ENCODE measurements at regions not wholly inside any gene's neighbourhood (a gene's known extent, or its start where the extent isn't known, plus 50 kb on each side); places are given as distances from the start of the nearest gene placed in this dataset.

DNA sequence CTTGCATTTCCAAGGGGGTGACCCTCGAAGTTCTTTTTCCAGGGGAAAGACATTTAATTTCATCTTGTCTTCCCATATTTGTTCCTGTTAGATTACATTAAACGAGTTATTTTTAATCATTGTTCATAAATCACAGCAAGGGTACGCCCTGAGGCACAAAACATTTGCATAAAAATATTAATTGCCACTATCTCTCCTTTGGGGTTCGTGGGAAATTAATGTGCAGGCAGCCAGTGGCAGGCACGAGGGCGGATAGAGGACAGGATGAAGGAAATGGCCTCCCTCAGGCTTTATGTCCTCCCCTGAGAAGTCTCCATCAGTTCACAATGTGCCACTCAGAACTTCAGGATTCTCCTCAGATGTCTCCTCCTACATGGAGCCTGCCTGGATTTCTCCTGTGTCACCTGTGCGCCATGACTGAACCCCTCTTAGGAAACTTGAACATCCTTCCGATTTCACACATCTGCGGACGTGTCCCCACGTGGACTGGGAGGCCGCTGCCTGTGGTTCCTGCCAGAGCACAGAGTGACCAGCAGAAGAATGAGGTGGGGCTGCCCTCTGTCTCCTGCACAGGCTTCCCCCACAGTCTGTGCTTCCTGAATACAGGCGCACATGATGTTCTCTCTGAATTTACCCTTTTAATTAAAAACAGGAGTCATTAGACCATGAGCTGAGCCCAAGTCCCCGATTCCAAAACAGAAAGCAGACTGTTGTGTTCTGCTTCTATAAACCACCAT is 1085.9 kb downstream of the TBC1D22A start:
- no peaks in the 10 kb centered on the region; the same call in 1 of the 2 replicates for H3K36me3 ChIP-seq (ENCODE audit: insufficient read depth)
- no peaks in the 10 kb centered on the region for H3K4me1 ChIP-seq (ENCODE audit: insufficient read depth)
- H3K4me3 Mint-ChIP-seq = no peak overlapping the region
- H3K36me3 Mint-ChIP-seq (ENCODE audit: low read depth) = no peaks in the 10 kb centered on the region; the same call in 2 of the 3 replicates
- ATAC-seq (no peak), DNase-seq (ENCODE audit: low spot score) (no peak)
- H3K9me3 Mint-ChIP-seq = peaks cover 31% of the 10 kb centered on the region
- TF ChIP-seq, protein P1, sequence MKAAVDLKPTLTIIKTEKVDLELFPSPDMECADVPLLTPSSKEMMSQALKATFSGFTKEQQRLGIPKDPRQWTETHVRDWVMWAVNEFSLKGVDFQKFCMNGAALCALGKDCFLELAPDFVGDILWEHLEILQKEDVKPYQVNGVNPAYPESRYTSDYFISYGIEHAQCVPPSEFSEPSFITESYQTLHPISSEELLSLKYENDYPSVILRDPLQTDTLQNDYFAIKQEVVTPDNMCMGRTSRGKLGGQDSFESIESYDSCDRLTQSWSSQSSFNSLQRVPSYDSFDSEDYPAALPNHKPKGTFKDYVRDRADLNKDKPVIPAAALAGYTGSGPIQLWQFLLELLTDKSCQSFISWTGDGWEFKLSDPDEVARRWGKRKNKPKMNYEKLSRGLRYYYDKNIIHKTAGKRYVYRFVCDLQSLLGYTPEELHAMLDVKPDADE (IDR thresholded peaks at IDR 0.05) = no peak
- TF ChIP-seq STAT1 (IDR thresholded peaks at IDR 0.05; ENCODE audit: unreplicated experiment) = no peak
- TF ChIP-seq, protein P2, sequence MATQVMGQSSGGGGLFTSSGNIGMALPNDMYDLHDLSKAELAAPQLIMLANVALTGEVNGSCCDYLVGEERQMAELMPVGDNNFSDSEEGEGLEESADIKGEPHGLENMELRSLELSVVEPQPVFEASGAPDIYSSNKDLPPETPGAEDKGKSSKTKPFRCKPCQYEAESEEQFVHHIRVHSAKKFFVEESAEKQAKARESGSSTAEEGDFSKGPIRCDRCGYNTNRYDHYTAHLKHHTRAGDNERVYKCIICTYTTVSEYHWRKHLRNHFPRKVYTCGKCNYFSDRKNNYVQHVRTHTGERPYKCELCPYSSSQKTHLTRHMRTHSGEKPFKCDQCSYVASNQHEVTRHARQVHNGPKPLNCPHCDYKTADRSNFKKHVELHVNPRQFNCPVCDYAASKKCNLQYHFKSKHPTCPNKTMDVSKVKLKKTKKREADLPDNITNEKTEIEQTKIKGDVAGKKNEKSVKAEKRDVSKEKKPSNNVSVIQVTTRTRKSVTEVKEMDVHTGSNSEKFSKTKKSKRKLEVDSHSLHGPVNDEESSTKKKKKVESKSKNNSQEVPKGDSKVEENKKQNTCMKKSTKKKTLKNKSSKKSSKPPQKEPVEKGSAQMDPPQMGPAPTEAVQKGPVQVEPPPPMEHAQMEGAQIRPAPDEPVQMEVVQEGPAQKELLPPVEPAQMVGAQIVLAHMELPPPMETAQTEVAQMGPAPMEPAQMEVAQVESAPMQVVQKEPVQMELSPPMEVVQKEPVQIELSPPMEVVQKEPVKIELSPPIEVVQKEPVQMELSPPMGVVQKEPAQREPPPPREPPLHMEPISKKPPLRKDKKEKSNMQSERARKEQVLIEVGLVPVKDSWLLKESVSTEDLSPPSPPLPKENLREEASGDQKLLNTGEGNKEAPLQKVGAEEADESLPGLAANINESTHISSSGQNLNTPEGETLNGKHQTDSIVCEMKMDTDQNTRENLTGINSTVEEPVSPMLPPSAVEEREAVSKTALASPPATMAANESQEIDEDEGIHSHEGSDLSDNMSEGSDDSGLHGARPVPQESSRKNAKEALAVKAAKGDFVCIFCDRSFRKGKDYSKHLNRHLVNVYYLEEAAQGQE (IDR thresholded peaks at IDR 0.05; ENCODE audit: unreplicated experiment) = no peak
- TF ChIP-seq ZNF331 (CRISPR knock-in tag; IDR thresholded peaks at IDR 0.05; ENCODE audit: low read depth) = no peak
- TF ChIP-seq POLR2AphosphoS5 (IDR thresholded peaks at IDR 0.05; ENCODE audit: low read depth) = no peak
- TF ChIP-seq EZH2 (IDR thresholded peaks at IDR 0.05; ENCODE audit: low read depth, unreplicated experiment) = no peak
- TF ChIP-seq, protein P3, sequence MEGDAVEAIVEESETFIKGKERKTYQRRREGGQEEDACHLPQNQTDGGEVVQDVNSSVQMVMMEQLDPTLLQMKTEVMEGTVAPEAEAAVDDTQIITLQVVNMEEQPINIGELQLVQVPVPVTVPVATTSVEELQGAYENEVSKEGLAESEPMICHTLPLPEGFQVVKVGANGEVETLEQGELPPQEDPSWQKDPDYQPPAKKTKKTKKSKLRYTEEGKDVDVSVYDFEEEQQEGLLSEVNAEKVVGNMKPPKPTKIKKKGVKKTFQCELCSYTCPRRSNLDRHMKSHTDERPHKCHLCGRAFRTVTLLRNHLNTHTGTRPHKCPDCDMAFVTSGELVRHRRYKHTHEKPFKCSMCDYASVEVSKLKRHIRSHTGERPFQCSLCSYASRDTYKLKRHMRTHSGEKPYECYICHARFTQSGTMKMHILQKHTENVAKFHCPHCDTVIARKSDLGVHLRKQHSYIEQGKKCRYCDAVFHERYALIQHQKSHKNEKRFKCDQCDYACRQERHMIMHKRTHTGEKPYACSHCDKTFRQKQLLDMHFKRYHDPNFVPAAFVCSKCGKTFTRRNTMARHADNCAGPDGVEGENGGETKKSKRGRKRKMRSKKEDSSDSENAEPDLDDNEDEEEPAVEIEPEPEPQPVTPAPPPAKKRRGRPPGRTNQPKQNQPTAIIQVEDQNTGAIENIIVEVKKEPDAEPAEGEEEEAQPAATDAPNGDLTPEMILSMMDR (conservative IDR thresholded peaks at IDR 0.05; ENCODE audit: low read depth in 2 of 2) = no peak
- no peak for TF ChIP-seq EZH2phosphoT487 (IDR thresholded peaks at IDR 0.05; ENCODE audit: unreplicated experiment)
- no peak for TF ChIP-seq CREB1 (CRISPR knock-in tag; IDR thresholded peaks at IDR 0.05; ENCODE audit: low read depth)
- TF ChIP-seq, protein P4, sequence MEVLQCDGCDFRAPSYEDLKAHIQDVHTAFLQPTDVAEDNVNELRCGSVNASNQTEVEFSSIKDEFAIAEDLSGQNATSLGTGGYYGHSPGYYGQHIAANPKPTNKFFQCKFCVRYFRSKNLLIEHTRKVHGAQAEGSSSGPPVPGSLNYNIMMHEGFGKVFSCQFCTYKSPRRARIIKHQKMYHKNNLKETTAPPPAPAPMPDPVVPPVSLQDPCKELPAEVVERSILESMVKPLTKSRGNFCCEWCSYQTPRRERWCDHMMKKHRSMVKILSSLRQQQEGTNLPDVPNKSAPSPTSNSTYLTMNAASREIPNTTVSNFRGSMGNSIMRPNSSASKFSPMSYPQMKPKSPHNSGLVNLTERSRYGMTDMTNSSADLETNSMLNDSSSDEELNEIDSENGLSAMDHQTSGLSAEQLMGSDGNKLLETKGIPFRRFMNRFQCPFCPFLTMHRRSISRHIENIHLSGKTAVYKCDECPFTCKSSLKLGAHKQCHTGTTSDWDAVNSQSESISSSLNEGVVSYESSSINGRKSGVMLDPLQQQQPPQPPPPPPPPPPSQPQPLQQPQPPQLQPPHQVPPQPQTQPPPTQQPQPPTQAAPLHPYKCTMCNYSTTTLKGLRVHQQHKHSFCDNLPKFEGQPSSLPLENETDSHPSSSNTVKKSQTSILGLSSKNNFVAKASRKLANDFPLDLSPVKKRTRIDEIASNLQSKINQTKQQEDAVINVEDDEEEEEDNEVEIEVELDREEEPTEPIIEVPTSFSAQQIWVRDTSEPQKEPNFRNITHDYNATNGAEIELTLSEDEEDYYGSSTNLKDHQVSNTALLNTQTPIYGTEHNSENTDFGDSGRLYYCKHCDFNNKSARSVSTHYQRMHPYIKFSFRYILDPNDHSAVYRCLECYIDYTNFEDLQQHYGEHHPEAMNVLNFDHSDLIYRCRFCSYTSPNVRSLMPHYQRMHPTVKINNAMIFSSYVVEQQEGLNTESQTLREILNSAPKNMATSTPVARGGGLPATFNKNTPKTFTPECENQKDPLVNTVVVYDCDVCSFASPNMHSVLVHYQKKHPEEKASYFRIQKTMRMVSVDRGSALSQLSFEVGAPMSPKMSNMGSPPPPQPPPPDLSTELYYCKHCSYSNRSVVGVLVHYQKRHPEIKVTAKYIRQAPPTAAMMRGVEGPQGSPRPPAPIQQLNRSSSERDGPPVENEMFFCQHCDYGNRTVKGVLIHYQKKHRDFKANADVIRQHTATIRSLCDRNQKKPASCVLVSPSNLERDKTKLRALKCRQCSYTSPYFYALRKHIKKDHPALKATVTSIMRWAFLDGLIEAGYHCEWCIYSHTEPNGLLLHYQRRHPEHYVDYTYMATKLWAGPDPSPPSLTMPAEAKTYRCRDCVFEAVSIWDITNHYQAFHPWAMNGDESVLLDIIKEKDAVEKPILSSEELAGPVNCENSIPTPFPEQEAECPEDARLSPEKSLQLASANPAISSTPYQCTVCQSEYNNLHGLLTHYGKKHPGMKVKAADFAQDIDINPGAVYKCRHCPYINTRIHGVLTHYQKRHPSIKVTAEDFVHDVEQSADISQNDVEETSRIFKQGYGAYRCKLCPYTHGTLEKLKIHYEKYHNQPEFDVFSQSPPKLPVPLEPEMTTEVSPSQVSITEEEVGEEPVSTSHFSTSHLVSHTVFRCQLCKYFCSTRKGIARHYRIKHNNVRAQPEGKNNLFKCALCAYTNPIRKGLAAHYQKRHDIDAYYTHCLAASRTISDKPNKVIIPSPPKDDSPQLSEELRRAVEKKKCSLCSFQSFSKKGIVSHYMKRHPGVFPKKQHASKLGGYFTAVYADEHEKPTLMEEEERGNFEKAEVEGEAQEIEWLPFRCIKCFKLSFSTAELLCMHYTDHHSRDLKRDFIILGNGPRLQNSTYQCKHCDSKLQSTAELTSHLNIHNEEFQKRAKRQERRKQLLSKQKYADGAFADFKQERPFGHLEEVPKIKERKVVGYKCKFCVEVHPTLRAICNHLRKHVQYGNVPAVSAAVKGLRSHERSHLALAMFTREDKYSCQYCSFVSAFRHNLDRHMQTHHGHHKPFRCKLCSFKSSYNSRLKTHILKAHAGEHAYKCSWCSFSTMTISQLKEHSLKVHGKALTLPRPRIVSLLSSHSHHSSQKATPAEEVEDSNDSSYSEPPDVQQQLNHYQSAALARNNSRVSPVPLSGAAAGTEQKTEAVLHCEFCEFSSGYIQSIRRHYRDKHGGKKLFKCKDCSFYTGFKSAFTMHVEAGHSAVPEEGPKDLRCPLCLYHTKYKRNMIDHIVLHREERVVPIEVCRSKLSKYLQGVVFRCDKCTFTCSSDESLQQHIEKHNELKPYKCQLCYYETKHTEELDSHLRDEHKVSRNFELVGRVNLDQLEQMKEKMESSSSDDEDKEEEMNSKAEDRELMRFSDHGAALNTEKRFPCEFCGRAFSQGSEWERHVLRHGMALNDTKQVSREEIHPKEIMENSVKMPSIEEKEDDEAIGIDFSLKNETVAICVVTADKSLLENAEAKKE (CRISPR knock-in tag; IDR thresholded peaks at IDR 0.05) = no peak
- TF ChIP-seq NANOG (IDR thresholded peaks at IDR 0.05; ENCODE audit: borderline replicate concordance) = no peak
- TF ChIP-seq JUNB (IDR thresholded peaks at IDR 0.05; ENCODE audit: unreplicated experiment) = no peak
- no peak for TF ChIP-seq ZNF114 (CRISPR knock-in tag; IDR thresholded peaks at IDR 0.05)
- H3F3A ChIP-seq (replicated peaks; ENCODE audit: low read depth) = no peaks in the 10 kb centered on the region
- H3K27me3 ChIP-seq (ENCODE audit: insufficient read depth) = no peaks in the 10 kb centered on the region
- H3K9me2 ChIP-seq (ENCODE audit: insufficient read depth) = no peaks in the 10 kb centered on the region
- no peak overlapping the region for H3K27ac ChIP-seq (ENCODE audit: low read depth)
- peak overlapping the region; percentile 15; the same call in 1 of the 2 replicates for H3K4me3 ChIP-seq
- H3K4me1 Mint-ChIP-seq = no peaks in the 10 kb centered on the region
- peaks cover 2% of the 10 kb centered on the region for H3K27me3 Mint-ChIP-seq (ENCODE audit: insufficient read depth, low read depth, poor library complexity)
- no peak overlapping the region for H3K4me2 ChIP-seq
- H4K20me1 ChIP-seq (replicated peaks; ENCODE audit: insufficient read depth) = no peaks in the 10 kb centered on the region
- no peak overlapping the region for H3K27ac Mint-ChIP-seq
- H2AFZ ChIP-seq = no peak overlapping the region
- no peaks in the 10 kb centered on the region for H3K79me2 ChIP-seq (replicated peaks; ENCODE audit: insufficient read depth)

Data from GM23338 (cell line).